Amniotic epithelial cell (primary cell): ENCODE measurements at regions not wholly inside any gene's neighbourhood (a gene's known extent, or its start where the extent isn't known, plus 50 kb on each side); places are given as distances from the start of the nearest gene placed in this dataset.
"Not testable (repeated sequence)": the region's sequence is repeated elsewhere in the genome, so short reads cannot be mapped to it uniquely, and the experiment has no call there.

Source experiments
- DNase-seq: peaks from one replicate; pipeline ENCODE4 v3.0.0-alpha.2; 2010; ENCODE audit warnings: low read depth

DNA sequence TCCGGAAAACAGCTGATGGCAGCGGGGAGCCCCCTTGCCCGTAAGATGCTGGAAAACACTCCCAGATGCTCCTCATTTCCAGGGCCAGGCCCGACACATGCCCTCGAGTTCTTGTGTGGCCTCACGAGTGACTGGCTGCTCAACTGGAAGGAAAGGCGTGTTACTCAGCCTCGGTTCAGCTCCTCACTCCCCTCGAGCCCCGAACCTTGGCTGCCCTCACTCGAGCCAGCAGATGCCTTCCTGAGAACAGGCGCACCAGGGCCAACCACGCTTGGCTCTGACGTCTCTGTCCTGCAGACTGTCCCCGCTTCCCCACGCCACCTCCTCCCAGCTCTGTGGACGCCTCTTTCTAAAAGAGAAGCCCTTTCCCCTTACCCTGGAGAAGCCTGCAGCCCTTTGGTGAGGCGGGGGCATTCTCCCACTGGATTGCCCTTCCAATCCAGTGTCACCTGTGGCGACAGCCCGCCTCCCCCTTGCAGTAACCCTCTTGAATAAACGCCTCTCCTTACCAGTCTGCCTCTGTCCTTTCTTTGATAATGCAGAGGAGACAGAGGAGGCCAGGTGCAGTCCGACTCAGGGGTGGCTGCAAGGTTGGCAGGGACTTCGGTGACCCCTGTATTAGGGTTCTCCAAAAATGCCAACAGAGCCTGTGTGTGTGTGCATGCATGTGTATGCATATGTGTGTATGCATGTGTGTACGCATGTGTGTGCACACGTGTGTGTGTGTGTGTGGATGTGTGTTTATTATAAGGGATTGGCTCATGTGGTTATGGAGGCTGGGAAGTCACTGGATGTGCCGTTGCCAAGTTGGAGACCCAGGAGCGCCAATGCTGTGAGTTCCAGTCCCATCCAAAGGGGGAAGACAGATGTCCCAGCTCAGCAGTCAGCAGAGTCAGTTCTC lies 166.3 kb downstream of the KIF26A start:
- DNase-seq, result no peak

DNA sequence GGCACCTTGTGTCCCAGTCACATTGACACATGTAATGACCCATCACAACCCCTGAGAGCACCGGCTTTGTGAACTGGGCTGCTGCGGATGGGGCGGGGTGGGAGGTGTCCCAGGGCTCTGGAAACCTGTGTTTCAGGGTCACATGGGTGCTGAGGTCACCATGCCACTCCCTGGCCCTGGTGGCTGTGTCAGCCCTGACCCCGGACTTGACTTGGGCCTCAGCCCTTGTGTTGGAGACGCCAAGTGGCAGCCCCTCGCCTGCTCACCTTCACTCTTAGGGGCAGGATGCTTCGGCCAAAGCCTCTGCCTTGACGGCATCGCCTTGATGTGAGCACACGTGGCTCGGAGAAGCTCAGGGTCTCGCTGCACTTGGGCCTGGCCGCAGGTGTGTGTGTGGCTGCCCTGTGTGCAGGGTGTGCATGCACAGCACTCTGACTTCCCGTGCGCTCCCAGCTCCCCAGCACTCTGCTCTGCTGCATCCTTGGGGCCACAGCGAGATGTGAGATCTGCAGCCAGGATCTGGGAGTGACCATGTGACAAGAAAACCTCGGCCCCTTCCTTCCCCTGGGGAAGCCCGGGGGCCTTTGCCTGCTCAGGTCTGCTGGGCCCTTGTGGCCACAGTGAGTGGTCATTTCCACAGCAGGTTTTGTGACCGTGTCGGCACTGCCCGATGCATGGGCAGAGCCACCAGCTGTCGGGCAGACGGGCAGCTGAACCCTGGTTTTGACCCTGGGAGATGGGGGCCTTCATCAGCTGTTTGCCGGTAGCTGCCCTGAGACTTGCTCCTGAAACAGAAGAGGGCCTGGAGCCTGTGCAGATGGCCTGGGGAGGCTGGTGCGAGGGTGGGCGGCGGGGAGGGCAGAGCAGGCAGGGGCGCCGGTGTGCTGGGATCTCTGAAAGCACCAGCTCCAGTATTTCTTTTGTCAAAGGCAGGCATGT lies 167.4 kb downstream of the KIF26A start:
- DNase-seq, result no peak

DNA sequence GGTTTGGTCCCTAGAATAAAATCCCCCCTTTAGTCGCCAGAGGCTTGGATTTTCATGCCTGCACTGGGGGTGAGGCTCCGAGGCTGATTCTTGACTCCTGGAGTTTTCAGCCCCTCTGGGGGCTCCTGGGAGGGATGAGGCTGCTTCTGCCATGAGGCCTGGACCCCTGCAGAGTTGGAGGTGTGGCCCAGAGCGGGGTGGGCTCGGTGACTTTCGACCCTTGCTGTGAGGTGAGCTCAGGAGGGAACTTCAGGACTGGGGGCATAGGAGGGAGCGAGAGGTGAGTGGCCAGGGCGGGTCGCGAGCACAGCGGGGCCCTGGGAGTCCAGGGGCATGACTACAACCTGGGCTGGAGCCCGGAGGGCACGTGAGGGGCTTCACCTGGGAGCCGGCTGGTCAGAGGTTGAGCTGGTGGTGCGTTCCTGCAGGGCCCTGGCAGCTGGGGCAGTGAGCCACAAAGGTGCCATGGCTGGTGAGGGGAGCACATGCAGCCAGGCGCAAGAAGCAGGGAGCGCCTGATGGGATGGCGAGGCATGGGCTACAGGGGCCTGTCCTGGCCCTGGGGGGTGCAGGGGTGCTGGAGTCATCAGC lies 168.2 kb downstream of the KIF26A start:
- DNase-seq, result no peak

DNA sequence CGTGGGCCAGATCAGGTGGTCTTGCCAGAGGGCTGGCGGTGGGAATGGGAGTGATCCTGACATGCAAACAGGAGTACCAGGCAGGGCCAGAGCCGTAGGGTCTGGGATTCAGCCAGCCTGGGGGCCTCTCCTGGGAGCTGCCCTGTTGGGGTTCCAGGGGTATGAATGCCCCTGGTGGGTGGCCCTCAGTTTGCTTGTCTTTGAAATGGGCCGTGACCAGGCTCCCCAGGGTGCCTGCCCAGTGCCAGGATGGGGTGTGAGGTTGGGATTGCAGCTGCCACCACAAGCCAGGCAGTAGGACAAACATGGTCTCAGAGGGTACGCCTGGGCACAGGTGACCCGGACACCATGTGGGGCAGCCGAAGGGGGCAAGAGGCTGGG lies 168.8 kb downstream of the KIF26A start:
- DNase-seq, result no peak

DNA sequence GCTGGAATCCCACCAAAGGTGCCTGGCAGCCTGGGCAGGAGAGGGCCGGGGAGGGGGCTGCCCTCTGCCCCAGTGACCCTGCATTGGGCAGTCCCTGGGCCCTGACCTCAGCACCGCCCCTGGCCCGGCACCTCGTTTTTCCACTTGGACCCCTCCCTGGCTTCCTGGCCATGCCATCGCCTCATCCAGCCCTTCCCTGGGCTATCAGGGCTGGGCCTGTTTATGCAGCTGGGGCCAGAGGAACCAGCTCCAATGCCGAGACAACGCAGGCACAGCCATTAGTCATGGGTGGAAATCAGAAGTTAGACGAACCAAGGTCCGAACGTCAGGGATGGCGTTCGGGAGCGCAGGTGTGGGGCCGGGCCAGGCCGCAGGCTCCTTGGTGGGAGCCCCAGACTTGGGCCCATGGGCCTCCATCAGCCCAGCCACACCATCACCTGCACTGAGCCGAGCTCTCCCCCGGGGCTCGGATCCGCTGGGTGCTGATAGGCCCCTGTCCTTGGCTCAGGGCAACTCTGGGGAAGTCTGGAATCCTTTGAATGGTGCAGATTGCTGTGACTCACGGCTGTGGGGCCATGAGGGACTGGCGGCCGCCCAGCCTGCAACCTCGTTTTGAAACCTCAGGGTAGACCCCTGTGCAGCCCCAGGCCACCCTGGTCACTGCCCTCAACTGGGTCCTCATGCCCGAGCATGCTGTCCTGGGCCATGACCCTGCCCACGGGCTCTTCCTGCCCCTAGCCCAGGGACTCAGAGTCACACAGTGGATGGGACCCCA lies 169.4 kb downstream of the KIF26A start:
- no peak for DNase-seq

DNA sequence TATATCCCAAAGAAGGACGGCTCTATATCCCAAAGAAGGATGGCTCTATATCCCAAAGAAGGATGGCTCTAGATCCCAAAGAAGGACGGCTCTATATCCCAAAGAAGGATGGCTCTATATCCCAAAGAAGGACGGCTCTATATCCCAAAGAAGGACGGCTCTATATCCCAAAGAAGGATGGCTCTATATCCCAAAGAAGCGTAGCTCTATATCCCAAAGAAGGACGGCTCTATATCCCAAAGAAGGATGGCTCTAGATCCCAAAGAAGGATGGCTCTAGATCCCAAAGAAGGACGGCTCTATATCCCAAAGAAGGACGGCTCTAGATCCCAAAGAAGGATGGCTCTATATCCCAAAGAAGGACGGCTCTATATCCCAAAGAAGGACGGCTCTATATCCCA lies 170.1 kb downstream of the KIF26A start:
- not testable (repeated sequence) for DNase-seq

DNA sequence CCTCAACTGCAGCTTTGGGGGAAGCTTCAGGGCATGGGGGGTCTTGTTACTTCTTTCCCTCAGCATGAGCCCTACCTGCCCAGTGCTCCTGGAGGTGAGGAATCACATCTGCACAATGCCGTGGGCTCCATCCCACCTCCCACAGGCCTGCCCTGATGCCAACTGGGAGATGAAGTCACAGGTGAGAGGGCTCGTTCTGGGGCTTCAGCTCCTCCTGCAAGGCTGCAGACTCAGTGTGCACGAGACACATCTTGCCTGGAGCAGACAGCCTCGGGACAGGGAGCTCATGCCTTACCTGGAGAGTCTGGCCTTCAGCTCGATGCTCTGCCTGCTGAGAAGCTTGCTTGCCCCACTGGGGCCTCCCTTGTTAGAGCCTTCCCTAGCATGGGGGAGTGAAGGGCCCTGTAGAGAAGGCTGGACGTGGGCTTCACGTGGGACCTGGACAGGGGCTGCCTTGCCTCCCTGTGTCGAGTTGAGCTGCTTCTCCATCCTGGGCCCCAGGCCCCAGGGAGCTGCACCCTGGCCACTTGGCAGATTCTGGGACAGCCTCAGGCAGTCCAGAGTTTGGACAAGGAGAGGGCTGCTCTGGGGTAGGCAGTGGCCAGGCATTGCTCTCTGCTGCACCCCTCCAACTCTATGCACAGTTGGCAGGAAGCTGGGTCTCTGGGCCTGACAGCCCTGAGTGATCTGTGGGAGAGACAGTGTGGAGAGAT lies 171.4 kb downstream of the KIF26A start:
- DNase-seq, result no peak

DNA sequence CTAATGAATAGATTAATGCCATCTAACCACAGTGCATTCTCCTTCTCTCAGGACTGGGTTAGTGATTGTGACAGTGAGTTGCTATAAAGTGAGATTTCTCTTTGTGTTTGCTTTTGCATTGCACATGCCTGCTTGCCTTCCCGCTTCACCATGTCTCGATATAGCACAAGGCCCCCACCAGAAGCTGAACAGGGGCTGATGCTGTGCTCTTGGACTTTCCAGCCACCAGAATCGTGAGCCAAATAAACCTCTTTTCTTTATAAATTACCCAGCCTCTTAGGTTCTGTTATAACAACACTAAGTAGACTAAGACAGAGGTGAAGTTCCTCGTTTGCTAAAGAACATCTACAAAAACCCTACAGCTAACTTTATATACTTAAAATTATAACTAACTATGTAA lies 173.0 kb downstream of the KIF26A start:
- no peak for DNase-seq

DNA sequence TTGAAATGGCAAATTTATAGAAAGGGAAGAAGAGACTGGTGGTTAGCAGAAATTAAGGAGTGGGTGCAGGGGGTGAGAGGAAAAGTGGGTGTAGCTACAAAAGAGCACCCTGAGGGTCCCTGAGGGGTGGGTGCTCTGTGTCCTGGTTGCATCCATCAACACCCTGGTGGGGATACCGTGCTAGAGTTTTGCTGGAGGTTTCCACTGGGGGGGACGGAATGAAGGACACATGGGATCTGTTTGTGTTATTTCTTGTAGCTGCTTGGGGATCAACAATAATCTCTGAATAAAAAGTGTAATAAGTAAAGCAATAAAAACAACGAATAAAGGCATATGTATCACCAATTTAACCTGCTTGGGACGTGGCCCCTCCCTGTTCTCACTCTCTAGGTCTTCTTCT lies 175.3 kb downstream of the KIF26A start:
- DNase-seq, result no peak

DNA sequence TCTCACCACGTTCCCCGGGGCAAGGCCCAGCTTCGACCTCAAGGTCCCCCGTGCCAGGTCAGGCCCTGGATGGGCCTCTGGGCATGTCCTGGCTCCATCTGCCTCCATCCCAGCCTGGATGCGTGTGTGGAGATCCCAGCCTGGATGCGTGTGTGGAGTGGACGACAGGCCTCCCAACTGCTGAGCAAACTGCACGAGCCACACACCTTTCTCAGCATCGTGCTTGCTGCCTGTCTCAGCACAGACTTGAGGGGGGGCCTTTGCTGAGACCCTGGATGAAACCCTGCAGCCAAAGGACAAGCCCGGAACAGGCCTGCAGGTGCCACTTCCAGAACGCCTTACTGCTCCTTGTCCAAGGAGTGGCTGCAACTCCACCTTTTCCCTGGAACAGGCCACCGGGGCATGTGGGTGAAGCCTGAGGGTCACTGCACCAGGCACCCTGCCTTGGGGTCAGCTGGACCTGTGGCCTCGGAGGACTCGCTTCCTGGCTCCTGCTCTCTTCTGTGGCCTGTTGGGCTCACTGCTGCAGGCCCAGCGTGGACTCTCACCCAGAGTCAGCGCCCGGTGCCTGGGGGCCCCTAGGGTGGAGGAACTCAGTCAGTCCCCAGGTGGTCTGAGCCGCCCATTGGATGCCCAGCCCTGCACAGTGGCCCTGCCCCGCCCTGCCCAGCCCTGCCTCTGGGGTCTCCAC lies 176.0 kb downstream of the KIF26A start:
- DNase-seq, result no peak

DNA sequence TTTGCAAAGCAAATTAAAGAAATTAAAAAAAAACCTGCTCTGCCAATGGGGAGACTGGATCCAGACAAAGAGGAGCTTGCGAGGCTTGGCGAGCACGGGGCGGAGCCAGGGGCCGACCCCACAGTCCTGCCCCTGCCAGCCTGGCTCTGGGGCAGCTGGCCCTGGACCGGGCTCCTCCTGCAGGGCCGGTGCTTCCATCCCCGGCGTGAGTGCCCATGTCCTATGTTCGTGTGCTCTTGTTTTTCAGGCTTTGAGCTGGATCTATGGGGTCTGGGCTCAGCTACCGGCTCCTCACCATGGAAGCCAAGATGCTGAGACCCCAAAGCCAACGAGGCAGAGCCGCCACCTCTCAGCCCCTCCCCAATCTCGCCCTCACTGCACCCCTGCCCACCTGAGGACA lies 176.8 kb downstream of the KIF26A start:
- DNase-seq, result no peak

DNA sequence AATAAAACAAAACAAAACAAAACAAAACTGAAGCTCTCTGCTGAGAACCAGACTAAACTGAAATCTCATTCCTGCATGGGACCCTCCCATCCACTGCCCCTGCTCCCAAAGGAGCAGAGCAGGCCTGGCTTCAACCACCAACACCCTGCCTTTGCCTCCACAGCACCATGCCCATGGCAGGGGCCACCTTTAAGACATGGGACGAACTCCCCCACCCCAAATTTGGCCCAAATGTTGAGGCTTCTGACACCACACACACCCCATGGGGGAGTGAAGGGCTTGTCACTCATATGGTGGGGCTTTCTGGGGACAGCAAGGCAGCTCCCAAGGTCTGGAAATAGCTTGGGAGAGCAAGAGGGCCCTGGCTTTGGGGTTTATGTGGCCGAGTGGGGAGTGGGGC lies 177.2 kb downstream of the KIF26A start:
- no peak for DNase-seq

DNA sequence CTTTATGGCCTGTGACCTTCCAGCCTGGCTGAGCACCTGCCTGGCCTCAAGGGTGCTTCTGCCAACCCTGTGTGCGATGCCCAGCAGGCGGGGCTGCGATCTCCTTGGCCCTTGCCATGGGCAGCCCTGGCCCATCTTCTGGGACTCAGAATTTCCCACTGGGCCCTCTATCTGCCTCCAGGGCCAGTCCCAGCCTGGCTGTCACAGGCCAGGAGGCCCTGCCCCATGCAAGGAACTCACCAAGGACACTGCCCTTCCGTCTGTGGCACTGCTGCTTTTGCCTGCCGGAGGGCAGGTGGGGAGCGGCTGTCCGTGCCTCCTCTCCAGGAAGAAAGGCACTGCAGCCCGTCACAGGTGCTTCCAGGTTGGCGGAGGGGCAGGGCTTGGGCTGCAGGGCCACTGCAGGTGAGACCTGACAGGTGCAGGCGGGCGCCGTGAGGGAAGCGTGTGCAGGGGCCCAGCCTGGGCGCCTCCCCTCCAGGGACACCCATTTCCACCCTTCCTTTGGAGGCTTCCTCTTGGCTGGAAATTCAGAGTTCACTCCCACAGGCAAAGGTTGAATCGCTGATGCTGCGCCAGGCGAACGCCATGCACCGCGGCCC lies 177.8 kb downstream of the KIF26A start:
- DNase-seq, result no peak

DNA sequence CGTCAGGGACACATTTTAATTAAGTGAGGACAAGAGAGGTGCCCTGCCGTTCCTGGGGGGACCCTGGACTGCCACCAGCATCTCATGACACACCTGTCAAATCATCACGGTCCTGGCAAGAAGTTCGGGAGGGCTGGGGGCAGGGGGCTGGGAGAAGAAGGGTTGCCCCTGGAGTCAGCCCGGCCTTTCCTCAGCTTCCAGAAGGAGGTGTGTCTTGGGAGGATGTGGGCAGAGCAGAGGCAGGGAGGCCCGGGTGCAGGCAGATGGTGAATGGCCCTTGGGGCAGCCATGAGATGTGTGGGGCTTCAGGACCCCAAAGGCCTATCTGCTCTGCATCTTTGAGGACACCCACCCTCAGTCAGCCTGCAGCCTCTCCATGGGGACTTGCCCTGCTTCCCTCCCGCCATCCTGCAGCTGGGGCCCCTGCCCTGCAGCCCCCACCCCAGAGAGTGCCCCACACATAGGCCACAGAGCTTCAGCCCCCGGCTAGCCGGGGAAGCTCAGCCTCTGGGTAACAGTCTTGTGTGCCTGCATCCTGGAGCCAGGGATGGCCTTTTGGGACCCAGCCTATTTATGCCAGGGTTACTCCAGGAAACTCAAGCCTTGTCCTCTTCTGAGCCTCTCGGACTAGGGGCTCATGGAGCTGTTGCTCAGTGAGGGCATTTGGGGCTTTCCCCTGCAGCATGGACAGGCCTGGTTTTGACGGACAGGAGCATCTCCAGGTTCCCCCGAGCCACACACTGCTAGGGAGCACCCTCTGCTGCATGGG lies 178.5 kb downstream of the KIF26A start:
- no peak for DNase-seq

DNA sequence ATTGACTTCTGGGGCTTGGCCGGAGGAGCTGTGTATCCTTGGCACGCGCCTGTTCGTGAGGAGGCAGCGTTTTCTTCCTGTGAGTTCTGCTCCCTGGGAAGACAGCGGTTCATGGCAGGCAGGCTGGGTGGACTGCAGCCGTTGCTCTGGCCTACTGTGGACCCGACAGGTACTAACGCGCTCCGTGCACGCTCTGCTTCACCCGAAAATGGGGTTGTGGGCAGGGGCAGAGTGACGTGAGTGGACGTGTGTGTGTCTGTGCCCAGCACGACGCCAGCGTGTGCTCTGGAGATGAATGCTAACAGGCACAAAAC lies 179.1 kb downstream of the KIF26A start:
- DNase-seq, result no peak

DNA sequence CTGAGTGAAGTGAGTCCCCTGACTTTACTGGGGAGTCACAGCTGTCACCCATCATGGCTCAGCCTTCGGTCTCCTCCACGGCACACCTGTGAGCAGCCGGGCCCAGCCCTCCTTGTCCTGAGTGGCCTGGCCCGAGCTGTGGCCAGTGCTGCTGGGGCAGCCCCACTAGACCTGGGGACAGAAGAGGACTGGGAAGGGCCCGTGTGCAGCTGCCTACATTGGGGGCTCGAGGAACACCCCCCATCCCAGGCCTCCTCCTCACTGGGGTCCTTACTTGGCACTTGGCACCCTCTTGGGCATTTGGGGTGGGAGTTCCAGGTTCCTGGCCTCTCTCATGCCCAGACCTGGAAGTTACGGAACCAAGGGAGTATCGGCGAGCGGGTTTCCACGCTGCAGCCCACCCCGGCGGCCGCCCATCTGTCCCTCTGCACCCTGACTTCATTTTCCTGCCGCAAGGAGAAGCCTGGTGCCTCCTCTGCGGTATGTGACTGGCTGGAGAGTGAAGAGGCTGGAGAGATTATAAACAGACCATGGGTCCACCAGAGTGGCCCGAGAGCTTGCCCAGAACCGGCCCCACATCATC lies 179.7 kb downstream of the KIF26A start:
- no peak for DNase-seq

DNA sequence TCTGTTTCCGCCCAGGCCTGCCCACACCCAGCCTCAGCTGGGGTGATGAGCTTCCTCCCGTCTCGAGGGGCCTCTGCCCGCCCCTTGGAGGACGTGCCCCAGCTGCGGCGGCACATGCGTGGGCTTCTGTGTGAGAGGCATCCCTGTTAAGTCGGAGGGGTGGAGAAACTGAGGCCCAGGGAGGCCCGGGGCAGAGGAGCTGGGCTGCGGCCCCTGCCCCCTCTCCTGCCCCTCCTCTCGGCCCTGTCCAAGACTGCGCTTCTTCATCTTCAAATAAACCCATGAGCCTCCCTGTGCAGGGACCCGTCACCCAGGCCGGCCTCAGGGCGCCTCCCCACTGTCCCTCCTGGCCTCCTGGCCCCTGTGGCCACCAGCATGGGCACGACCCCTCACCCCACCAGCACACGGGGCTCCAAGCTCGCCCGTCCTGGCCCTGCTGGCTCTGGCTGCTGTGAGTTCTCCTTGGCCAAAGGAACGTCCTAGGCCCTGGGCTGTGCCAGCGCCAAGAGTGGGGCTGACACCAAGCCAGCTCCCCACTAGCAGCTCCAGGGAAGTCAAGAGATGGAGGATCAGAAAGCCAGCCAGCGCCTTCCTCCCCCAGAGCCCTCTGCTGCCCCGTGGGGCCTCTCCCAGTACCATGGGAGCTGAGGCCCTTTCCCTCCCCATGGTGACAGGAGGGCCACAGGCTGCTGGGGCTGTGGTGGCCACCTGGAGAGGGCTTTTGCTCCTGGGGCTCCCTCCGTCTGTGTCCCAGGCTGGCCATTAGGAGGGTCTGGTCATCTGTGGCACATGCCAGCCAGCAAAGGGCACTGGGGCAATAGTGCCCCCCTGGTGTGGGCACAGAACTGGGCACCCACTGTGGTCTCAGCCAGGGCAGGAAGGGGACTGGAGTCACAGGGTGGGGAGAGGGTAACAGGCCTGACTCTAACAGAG lies 180.4 kb downstream of the KIF26A start:
- DNase-seq, result no peak
